Cerebellar cortex (tissue), 1 donor: ENCODE measurements at regions not wholly inside any gene's neighbourhood (a gene's known extent, or its start where the extent isn't known, plus 50 kb on each side); places are given as distances from the start of the nearest gene placed in this dataset.

Experiments used
- DNase-seq: peaks from one replicate; pipeline ENCODE4 v3.0.0-alpha.2; 2015; ENCODE audit warnings: low spot score

- no peak for DNase-seq
These were observed 226.4 kb upstream of the DSEL start for GRCh38 chr18:67742954-67743353.

GRCh38 chr18:67742525-67742924, 226.0 kb upstream of the DSEL start:
- no peak for DNase-seq

- no peak for DNase-seq
These were observed 219.0 kb upstream of the DSEL start for GRCh38 chr18:67735506-67735905.

- DNase-seq = no peak
These were observed 216.6 kb upstream of the DSEL start for GRCh38 chr18:67733088-67733487.

- no peak for DNase-seq
These were observed 215.3 kb upstream of the DSEL start for GRCh38 chr18:67731851-67732250.

- DNase-seq = no peak
These were observed 214.4 kb upstream of the DSEL start for GRCh38 chr18:67730886-67731285.

- DNase-seq = no peak
These were observed 211.8 kb upstream of the DSEL start for GRCh38 chr18:67728364-67728763.

- peak; percentile 29 for DNase-seq
These were observed 210.4 kb upstream of the DSEL start for GRCh38 chr18:67726882-67727281.

- DNase-seq = no peak
These were observed 201.3 kb upstream of the DSEL start for GRCh38 chr18:67717800-67718199.

GRCh38 chr18:67715567-67715966, 199.0 kb upstream of the DSEL start:
- DNase-seq = no peak

- DNase-seq = no peak
These were observed 194.1 kb upstream of the DSEL start for GRCh38 chr18:67710639-67711038.

GRCh38 chr18:67705748-67706147, 189.2 kb upstream of the DSEL start:
- DNase-seq = no peak

- no peak for DNase-seq
These were observed 179.2 kb upstream of the DSEL start for GRCh38 chr18:67695684-67696083.

GRCh38 chr18:67694787-67695186, 178.3 kb upstream of the DSEL start:
- DNase-seq = no peak

- no peak for DNase-seq
These were observed 176.3 kb upstream of the DSEL start for GRCh38 chr18:67692811-67693210.

GRCh38 chr18:67682516-67682915, 166.0 kb upstream of the DSEL start:
- DNase-seq = no peak

GRCh38 chr18:67677489-67677888, 161.0 kb upstream of the DSEL start:
- DNase-seq = no peak

- DNase-seq = peak; percentile 28
These were observed 156.2 kb upstream of the DSEL start for GRCh38 chr18:67672716-67673115.

- no peak for DNase-seq
These were observed 155.6 kb upstream of the DSEL start for GRCh38 chr18:67672155-67672554.

- no peak for DNase-seq
These were observed 153.6 kb upstream of the DSEL start for GRCh38 chr18:67670024-67670543.

GRCh38 chr18:67665266-67665665, 148.7 kb upstream of the DSEL start:
- no peak for DNase-seq

- DNase-seq = no peak
These were observed 146.5 kb upstream of the DSEL start for GRCh38 chr18:67662996-67663395.

- no peak for DNase-seq
These were observed 145.0 kb upstream of the DSEL start for GRCh38 chr18:67661555-67661954.

GRCh38 chr18:67654101-67654500, 137.6 kb upstream of the DSEL start:
- no peak for DNase-seq

- DNase-seq = no peak
These were observed 135.8 kb upstream of the DSEL start for GRCh38 chr18:67652288-67652687.
